GM19397 (cell line): ENCODE measurements at regions not wholly inside any gene's neighbourhood (a gene's known extent, or its start where the extent isn't known, plus 50 kb on each side); places are given as distances from the start of the nearest gene placed in this dataset.
"Not testable (repeated sequence)": the region's sequence is repeated elsewhere in the genome, so short reads cannot be mapped to it uniquely, and the experiment has no call there.

Experiments used
- ATAC-seq: cut with Tn5 transposase; IDR thresholded peaks from one replicate; pipeline ENCODE4 v1.9.1; 2021; ENCODE audit warnings: mild to moderate bottlenecking, moderate library complexity; ENCODE audit not compliant: unreplicated experiment

DNA sequence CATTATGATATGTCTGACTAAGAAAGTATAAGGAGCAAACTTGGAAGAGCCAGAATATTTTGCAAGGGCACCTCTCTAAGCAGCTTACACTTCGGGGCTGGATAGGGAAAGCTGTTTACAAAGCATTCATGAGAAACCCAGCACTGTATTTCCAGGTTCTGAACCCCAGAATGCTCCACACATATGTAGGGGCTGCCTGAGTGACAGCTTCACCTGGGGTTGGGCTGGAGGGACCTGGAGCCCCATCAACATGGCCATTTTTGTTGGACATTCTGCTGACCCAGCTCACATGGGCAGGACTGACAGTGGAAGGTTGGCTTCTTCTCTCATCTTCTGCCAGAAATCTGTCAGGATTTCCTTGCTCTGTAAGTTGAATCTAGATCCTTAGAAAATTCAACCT is 197.1 kb upstream of the SSTR4 start:
- no peak for ATAC-seq

DNA sequence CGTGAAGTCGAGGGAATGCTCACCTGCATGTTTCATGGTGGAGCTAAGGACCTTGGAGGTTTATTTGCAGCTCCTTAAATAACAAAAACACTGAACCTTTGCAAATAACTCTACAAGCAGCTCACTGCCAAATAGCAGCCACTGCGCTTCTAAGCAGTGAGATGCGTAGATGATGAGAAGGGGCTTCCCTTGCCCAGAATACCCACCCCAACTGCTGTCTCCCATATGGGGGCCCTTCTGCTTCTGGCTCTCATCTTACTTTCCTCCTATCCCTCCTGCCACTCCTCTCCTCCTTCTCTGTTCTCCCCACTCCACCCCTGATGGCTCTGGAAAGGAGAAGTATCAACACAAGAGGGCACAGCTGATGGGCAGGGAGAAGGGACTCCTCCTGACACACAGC is 193.3 kb upstream of the SSTR4 start:
- ATAC-seq: no peak

DNA sequence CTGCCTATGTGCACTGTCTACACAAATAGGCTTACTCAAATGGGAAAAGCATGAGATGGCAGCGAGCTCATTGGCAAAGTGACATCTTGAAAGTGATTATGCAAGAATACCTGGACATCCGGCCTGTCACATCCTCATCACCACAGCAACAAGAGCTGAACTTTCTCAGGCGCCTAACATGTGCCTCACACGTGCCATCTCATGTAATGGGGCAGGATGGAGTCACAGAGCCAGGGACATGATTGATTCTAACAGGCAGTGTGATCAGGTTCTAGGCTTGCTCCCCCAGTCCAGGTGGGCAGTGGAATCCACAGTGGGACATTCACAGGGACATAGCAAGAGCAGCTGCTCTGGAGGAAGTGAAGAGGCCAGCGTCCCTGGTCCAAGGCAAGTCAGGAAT is 192.3 kb upstream of the SSTR4 start:
- ATAC-seq: no peak

DNA sequence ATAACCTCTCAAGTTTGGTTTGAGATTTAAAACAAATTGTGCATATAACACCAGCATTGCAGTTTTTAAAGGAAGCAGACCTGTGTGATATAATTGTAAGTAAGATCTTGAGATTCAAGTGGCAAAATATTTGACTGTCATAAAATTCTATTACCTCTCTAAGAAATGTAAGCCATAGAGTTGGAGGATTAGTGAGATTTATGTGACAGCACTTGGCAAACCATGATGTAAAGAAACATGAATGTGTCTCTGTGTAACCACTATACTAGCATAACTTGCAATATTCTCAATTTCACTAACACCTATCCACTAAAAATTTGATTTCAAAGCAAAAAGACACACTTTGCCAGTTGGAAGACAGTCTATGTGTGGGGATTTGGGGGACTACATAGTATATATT is 190.2 kb upstream of the SSTR4 start:
- ATAC-seq: no peak

DNA sequence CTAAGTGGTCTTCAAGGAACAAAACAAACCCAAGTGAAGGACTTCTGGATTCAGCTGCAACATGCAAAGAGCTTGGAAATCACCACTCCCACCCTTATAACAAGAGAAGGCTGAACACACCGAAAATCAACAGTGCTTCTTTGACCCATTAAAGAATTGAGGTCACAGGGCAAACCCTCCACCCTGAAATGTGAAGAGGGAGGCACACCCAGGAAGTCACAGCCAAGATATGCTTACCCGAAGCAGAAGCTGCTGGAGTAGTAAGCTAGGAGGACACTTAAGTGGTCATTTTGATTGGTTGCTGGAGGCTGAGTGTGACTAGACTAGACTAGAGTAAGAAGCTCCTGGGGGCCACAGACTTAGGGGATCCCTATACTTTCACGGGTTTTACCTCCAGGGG is 188.2 kb upstream of the SSTR4 start:
- ATAC-seq: no peak

DNA sequence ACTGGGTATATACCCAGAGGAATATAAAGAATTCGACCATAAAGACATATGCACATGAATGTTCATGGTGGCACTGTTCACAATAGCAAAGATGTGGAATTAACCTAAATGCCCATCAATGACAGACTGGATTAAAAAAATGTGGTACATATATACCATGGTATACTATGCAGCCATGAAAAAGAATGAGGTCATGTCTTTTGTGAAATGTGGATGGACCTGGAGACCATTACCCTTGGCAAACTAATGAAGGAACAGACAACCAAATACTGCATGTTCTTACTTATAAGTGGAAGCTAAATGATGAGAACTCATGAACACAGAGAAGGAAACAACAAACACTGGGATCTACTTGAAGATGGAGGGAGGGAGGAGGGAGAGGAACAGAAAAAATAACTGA is 186.7 kb upstream of the SSTR4 start:
- ATAC-seq: no peak

DNA sequence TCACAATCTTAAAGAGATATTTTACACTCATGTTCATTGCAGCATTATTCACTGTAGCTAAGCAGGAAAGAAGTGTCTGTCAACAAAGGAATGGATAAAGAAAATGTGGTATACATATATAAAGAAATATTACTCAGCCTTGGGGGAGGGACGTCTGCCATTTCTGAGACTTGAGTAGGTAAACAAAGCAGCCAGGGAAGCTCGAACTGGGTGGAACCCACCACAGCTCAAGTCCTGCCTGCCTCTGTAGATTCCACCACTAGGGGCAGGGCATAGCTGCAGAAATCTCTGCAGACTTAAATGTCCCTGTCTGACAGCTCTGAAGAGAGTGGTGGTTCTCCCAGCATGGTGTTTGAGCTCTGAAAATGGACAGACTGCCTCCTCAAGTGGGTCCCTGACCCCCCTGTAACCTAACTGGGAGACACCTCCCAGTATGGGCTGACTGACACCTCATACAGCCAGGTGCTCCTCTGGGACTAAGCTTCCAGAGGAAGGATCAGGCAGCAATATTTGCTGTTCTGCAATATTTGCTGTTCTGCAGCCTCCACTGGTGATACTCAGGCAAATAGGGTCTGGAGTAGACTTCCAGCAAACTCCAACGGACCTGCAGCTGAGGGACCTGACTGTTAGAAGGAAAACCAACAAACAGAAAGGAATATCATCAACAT is 183.3 kb upstream of the SSTR4 start:
- ATAC-seq: not testable (repeated sequence)

DNA sequence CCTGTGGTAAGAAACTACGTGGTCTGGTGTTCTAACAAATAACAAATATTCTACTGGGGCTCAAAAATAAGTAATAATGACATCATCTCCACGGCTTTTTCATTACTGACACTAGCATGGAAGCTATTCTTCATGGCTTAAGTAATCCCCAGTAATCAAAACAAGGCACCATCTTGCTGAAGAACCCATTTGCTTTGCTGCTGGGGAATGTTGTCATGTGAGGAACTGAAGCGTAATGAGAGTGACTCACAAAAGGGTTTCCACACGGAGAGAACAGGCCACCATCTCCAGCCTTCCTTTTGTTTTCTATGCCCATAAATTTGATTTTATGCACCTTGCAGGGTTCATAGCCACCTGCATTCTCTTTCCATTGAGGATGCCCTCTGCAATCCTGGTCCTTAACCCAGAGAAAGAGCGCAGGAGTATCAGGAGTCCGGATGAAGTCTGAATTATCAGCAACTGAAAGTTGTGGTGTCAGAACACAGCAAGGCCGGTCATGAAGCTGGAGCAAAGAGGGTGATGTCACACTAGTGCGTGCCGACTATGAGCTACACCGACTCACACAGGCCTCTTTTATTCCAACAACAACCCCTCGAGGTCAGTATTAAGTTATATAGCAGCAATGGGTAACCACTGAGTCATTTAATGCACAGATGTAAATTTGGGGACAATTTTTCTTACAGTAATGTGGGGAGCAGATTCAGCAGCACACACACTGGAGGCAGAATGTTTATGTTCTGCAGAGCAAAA is 173.7 kb upstream of the SSTR4 start:
- ATAC-seq: no peak

DNA sequence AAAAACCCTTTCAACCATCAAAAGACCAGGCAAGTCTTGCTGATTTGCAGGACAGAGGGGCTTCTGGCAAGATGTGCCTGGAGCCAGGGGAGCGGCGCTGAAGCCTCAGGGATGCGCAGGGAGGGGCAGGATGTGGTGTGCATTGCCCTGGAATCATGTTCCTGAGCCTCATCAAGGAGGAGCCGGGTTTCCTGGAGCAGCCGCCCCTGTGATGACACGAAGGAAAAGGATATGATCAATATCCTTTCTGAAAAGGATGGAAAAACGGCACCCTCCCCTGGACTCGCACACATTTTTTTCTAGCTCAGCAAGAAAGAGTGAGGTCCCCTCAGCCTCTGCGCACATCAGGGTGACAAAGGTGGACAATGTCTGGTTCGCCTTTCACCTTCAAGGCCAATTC is 173.1 kb upstream of the SSTR4 start:
- ATAC-seq: no peak

DNA sequence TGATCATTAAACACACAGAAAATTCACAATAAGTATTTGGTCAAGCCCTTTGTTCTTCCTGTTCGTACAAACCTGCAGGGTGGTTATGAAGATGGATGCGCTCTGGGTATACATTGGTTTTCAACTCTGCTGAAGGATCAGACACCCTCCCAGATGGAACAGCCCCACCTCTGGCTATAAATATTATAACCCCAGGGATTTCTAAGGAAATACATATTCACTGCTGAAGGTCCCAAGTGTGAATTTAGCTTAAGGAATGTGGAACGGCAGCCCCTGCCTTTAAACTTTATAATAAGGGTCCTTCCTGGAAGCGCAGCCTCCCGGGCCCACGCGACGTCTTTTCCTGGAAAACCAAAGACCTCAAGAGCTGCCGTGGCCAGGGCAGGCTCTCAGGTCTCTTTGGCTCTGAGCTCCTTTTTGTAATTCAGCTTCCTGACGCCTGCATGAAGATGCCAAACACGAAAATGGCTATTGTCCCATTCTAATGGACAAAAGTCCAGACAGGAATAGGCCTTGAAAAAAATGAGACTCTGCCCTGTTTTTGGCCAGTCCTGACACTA is 172.4 kb upstream of the SSTR4 start:
- no peak for ATAC-seq

DNA sequence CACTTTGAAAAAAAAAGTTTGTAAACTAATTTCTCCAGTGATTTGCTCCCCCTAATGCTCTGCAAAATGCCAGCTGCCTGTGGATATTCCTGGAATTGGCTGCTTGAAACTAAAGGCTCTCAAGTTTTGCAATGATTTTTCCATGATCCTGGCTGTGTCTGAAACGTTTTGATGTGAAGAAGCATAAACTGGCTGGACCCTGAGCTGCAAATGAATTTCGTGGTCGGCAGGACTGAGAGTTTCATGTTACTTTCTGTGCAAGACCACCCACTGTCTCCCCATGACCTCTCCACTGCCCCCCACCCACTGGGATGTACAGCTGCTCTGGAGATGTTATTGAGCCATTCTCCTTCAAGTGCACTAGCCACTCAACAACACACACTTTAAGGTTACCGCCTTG is 171.3 kb upstream of the SSTR4 start:
- ATAC-seq: no peak

DNA sequence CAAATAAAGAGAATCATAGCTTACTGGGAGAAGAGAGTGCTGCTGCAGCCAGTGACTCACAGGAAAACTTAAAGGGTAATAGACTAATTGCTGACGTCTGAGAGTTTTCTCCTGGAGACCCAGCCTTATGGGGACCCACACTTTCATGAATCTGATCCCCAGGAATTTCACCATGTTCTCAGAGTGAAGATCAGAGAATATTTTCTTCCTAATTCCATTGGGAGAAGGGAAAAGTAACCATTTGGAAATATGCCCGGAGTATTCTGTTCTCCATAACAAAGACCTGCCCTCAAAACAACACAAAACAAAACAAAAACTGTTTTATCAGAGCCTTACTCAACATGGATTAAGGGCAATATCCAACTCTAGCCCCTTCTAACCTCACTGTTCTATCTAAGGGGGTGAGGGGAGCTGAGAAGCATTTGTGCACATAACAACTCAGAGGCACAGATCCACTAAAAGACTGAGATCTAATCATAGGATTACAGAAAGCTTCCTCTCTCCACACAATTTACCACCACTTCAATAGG is 168.2 kb upstream of the SSTR4 start:
- ATAC-seq: no peak

DNA sequence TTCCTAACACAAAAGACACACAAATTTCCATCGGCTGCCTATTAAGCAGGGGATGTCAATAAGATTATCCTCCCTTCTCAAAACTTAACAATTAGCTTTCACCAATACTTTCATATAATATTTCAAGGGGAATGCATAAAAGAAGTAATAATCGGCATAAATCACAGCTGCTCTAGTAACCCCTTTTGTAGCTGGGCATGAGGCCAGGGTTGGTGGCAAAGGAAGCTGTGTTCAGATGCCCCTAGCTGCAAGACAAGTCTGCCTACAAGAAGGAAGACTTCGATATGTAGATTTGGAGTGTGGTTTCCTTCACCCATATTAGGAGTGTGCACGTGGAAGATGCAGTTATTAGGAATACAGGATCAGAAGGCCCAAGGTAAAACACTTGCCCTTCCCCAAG is 156.9 kb upstream of the SSTR4 start:
- no peak for ATAC-seq

DNA sequence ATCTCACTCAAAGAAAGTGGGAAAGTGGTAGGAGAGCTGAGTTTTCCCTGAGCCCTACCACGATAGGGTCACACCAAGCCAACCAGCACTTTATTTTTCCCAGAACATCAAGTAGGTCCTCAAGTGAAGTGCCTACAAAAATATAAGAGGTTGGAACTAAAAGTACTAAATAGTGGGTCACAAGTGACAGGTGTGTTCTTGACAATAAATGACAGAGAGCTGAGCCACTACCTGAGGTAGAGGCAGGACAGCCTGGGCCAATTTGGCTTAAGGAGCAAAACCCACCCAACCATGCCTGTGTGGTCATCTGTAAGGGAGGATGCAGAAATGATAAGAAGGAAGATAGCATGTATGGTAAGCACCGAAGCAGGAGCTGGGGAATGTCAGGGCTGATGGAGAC is 154.8 kb upstream of the SSTR4 start:
- no peak for ATAC-seq

DNA sequence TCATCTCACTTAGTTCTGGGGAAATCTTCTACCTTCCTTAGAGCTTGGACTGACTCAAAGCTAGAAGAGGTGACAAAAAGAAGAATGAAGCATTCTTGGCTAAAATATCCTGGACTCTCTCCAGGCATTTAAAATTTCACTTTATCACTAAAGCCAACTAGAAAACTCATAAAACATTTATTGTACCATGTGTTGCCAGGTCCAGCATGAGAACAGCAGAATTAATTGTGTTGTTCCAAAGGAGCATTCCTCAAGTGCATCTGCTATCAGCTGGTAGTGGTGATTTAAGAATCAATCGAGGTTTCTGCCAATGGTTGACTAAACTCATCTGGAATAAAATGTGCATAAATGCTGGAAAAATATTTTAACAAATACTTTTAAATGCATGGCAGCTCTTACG is 147.3 kb upstream of the SSTR4 start:
- no peak for ATAC-seq

DNA sequence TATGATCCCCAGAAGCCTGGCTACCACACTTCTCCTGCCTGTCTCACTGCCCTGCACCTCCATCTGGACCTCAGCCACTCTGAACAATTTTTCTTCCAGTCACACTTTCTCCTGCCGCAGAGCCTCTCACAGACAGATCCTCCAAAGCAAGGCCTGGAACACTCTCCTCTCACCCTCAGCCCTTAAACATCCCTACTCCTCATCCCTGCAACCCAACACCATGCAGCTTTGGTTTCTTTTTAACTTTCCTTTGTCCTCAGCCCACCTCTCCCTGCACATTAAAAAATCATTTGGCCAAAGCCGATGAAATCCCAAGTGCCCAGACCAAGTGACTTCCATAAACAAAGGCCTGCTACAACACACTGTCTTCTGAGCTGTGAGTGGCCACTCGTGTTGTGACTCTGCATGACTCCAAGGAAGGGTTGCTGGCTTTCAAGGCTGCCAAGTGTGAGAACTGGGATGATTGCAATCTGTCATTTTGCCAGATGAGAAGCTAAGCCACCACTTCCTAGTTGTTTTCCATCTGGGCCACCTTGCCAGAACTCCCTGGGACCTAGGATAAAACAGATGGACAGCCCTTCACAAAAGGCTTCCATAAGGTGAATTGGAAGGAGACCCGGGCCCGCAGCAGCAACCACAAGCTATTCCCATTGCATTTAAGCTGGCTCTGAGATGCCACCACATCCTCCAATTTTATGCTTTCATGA is 144.4 kb upstream of the SSTR4 start:
- no peak for ATAC-seq

DNA sequence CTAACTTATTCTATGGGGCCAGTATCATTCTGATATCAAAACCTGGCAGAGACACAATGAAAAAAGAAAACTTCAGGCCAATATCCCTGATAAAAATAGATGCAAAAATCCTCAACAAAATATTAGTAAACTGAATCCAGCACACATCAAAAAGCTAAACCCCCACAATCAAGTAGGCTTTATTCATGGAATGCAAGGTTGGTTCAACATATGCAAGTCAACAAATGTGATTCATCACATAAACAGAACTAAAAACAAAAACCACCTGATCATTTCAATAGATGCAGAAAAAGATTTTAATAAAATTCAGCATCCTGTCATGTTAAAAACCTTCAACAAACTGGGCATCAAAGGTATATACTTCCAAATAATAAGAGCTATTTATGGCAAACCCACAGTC is 133.9 kb upstream of the SSTR4 start:
- no peak for ATAC-seq

DNA sequence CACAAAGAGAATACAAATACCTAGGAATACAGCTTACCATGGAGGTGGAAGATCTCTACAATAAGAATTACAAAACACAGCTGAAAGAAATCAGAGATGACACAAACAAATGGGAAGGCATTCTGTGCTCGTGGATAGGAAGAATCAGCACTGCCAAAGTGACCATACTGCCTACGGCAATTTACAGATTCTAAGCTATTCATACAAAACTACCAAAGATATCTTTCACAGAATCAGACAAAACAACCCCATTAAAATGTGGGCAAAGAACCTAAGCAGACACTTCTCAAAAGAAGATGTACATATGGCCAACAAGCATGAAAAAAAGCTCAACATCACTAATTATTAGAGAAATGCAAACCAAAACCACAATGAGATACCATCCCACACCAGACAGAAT is 133.2 kb upstream of the SSTR4 start:
- no peak for ATAC-seq

DNA sequence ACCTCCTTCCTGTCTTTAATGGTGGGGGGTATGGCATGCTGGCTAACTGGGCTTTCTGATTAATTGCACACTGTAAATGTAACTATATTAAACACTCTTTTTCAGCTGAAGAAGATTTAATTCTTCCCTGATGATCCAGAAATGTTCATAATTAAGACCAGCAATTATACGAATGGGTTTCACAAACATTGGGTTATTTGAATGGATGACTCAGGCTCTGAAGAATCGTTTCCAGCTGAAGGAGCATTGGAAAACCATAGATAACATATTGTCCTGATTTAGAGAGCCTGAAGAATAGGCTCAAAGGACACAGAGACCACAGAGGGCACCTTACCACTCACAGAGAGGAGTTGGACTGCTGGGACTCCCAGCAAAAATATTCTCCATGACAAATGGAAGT is 130.7 kb upstream of the SSTR4 start:
- ATAC-seq: no peak

DNA sequence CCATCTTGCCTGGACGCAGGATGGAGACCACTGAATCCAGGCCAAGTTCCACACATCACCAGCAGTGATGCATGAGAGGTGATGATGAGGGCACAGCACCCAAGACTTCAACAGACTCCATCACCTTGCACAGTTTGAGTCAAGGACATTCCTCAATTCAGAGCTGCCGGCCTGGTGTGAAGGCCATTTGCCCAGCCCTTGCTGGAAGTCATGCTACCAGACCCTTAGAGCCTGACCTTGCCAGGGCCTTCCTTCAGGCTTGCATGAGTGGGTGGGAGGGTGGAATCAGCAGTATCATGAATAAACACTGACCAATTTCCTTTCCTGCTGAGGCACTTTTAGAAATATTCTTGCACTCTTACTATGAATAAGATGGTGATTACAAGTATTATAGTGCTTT is 130.2 kb upstream of the SSTR4 start:
- no peak for ATAC-seq

DNA sequence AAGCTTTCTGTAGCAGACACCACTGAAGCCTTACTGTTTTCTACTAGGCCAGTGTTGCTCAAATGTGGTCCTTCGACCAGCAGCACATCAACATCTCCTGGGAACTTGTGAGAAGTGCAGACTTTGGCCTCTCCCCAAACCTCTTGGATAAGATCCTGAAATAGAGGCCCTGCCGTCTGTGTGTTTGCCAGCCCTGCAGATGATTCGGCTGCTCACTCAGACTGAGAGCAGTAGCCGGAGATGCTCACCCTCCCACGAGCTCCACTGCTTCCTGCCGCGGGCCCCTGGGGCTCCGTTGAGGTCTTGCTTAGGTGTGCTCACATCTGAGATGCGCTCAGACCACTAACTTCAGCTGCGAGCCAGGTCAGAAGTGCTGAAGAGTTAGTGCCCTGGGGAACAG is 129.5 kb upstream of the SSTR4 start:
- no peak for ATAC-seq

DNA sequence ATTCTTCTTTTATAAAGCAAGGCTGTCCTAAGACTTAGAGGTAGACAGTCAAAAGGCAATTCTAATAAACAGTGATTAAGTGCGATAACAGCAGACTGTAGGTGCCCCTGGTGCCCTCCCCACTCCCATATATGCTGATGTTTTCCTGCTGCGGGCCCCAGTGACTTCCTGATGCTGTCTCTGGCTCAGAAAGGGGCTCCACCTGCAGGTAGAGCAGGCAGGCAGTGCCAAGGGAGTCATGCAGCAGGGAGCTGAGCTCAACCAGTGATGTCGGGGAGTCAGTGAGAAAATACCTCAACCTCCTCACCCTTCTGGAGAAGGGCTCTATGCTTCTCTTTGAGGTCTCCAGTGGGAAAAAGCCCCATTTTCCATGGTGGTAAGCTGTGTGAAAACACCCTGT is 126.7 kb upstream of the SSTR4 start:
- no peak for ATAC-seq
